Progenitor cell of endocrine pancreas (in vitro differentiated cells): ENCODE measurements at regions not wholly inside any gene's neighbourhood (a gene's known extent, or its start where the extent isn't known, plus 50 kb on each side); places are given as distances from the start of the nearest gene placed in this dataset.

Experiments used
- DNase-seq: peaks from one replicate; pipeline ENCODE4 v3.0.0; 2021; ENCODE audit warnings: low spot score; ENCODE audit not compliant: unreplicated experiment
- H3K27ac Mint-ChIP-seq: 2 replicates; pipeline ENCODE4 v1.8.0; 2021; ENCODE audit warnings: mild to moderate bottlenecking, moderate library complexity, mixed read lengths
- H3K27me3 Mint-ChIP-seq: 2 replicates; pipeline ENCODE4 v1.8.0; 2021; ENCODE audit warnings: mixed read lengths
- H3K36me3 Mint-ChIP-seq: 2 replicates; pipeline ENCODE4 v1.8.0; 2022; ENCODE audit warnings: mixed read lengths; ENCODE audit not compliant: insufficient read depth
- H3K4me1 Mint-ChIP-seq: 2 replicates; pipeline ENCODE4 v1.8.0; 2021; ENCODE audit warnings: low read depth, mixed read lengths
- H3K4me3 Mint-ChIP-seq: 2 replicates; pipeline ENCODE4 v1.8.0; 2021; ENCODE audit warnings: low read depth, mild to moderate bottlenecking, moderate library complexity, mixed read lengths
- H3K9me3 Mint-ChIP-seq: 2 replicates; pipeline ENCODE4 v1.8.0; 2021; ENCODE audit warnings: low read depth, mixed read lengths
- CTCF ChIP-seq: fragments of 200-600 bp; sonication (generic); IDR thresholded peaks from one replicate; pipeline ENCODE4 v1.5.0; 2021; ENCODE audit warnings: antibody characterized with exemption, mild to moderate bottlenecking; ENCODE audit not compliant: unreplicated experiment

GRCh38 chr13:90526711-90527110 lies 820.8 kb upstream of the MIR17HG start:
- no peak overlapping the region for H3K4me3 Mint-ChIP-seq
- H3K27ac Mint-ChIP-seq: no peak overlapping the region
- H3K9me3 Mint-ChIP-seq: peaks cover 20% of the 10 kb centered on the region
- H3K27me3 Mint-ChIP-seq: no peaks in the 10 kb centered on the region
- H3K4me1 Mint-ChIP-seq: no peaks in the 10 kb centered on the region
- no peak for TF ChIP-seq CTCF
- DNase-seq: no peak
- peaks cover 6% of the 10 kb centered on the region for H3K36me3 Mint-ChIP-seq

GRCh38 chr13:90531744-90532143 lies 815.7 kb upstream of the MIR17HG start:
- no peak overlapping the region for H3K4me3 Mint-ChIP-seq
- no peak for DNase-seq
- H3K4me1 Mint-ChIP-seq: no peaks in the 10 kb centered on the region
- no peak for TF ChIP-seq CTCF
- H3K36me3 Mint-ChIP-seq: no peaks in the 10 kb centered on the region
- no peaks in the 10 kb centered on the region for H3K27me3 Mint-ChIP-seq
- H3K27ac Mint-ChIP-seq: no peak overlapping the region
- H3K9me3 Mint-ChIP-seq: no peaks in the 10 kb centered on the region

- Mint-ChIP-seq H3K36me3 (no peaks in the 10 kb centered on the region), H3K4me1 (no peaks in the 10 kb centered on the region), H3K27me3 (no peaks in the 10 kb centered on the region), H3K27ac (no peak overlapping the region), H3K9me3 (no peaks in the 10 kb centered on the region), H3K4me3 (no peak overlapping the region)
- DNase-seq: no peak
- no peak for TF ChIP-seq CTCF
Observed at GRCh38 chr13:90532861-90533492, 814.5 kb upstream of the MIR17HG start.

- no peaks in the 10 kb centered on the region for H3K27me3 Mint-ChIP-seq
- TF ChIP-seq CTCF: no peak
- no peak overlapping the region for H3K4me3 Mint-ChIP-seq
- H3K4me1 Mint-ChIP-seq: no peaks in the 10 kb centered on the region
- H3K27ac Mint-ChIP-seq: no peak overlapping the region
- no peak for DNase-seq
- peaks cover 7% of the 10 kb centered on the region for H3K9me3 Mint-ChIP-seq
- peaks cover 1% of the 10 kb centered on the region for H3K36me3 Mint-ChIP-seq
Observed at GRCh38 chr13:90533866-90534265, 813.6 kb upstream of the MIR17HG start.

- no peak for DNase-seq
- H3K36me3 Mint-ChIP-seq: peaks cover 1% of the 10 kb centered on the region
- H3K9me3 Mint-ChIP-seq: peaks cover 16% of the 10 kb centered on the region
- no peaks in the 10 kb centered on the region for H3K27me3 Mint-ChIP-seq
- no peak overlapping the region for H3K27ac Mint-ChIP-seq
- no peak for TF ChIP-seq CTCF
- no peak overlapping the region for H3K4me3 Mint-ChIP-seq
- H3K4me1 Mint-ChIP-seq: no peaks in the 10 kb centered on the region
Observed at GRCh38 chr13:90534617-90535370, 812.7 kb upstream of the MIR17HG start.
